AG09309 (cell line): ENCODE measurements at regions not wholly inside any gene's neighbourhood (a gene's known extent, or its start where the extent isn't known, plus 50 kb on each side); places are given as distances from the start of the nearest gene placed in this dataset.

ENCODE experiments used
- DNase-seq: peaks from one replicate; pipeline ENCODE4 v3.0.0-alpha.2; 2010; ENCODE audit warnings: low read depth
- H3K4me3 ChIP-seq: 2 replicates; pipeline ENCODE4 v1.5.1; 2011; ENCODE audit warnings: mild to moderate bottlenecking, low read depth, low read length, moderate library complexity; ENCODE audit not compliant: control insufficient read depth
- CTCF ChIP-seq: IDR thresholded peaks from 2 replicates; pipeline ENCODE4 v1.5.1; 2011; ENCODE audit warnings: mild to moderate bottlenecking, low read depth, low read length, inconsistent platforms; ENCODE audit not compliant: insufficient read depth, control insufficient read depth; ENCODE audit errors: missing control alignments

GRCh38 chr9:36748322-36748899, 175.7 kb downstream of the MELK start:
- no peak for TF ChIP-seq CTCF
- no peak overlapping the region for H3K4me3 ChIP-seq
- DNase-seq = no peak

GRCh38 chr9:36749461-36749860, 176.8 kb downstream of the MELK start:
- DNase-seq = no peak
- no peak for TF ChIP-seq CTCF
- H3K4me3 ChIP-seq = no peak overlapping the region

GRCh38 chr9:36750630-36751029, 177.9 kb downstream of the MELK start:
- no peak for DNase-seq
- no peak for TF ChIP-seq CTCF
- H3K4me3 ChIP-seq = no peak overlapping the region

GRCh38 chr9:36755019-36755418, 182.3 kb downstream of the MELK start:
- no peak for TF ChIP-seq CTCF
- DNase-seq = no peak
- H3K4me3 ChIP-seq = no peak overlapping the region

- no peak for DNase-seq
- no peak for TF ChIP-seq CTCF
- no peak overlapping the region for H3K4me3 ChIP-seq
Measured at GRCh38 chr9:36759141-36759540, 186.4 kb downstream of the MELK start.

- no peak for TF ChIP-seq CTCF
- no peak overlapping the region for H3K4me3 ChIP-seq
- no peak for DNase-seq
Measured at GRCh38 chr9:36759976-36760375, 187.3 kb downstream of the MELK start.
